ENCODE measurements at regions not wholly inside any gene's neighbourhood (a gene's known extent, or its start where the extent isn't known, plus 50 kb on each side); places are given as distances from the start of the nearest gene placed in this dataset.
"Not testable (repeated sequence)": the region's sequence is repeated elsewhere in the genome, so short reads cannot be mapped to it uniquely, and the experiment has no call there.

DNA sequence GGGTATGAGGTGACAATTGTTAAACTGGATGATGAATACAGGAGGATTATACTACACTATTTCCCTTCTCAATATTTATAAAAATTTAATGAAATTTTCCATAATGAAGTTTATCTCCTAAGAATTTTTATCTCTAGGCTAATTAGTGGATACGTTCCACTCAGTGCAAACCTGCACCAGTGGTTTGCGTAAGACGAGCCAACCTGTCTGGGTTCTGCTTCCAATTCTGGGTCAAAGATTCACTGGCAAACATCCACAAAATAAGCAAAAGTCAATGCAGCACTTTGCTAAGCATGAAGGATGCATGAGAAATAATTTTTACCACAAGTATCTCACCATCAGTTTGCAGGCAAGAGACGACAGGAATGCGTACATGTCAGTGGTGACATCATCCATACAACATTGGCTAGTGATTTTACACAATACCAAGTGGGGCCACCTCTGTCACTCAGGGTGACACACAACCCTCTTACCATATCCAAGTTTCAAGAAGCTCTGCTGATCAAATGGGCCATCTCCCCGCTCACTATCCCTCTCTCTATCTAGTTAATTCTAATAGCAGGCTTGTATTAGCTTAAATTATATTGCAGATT, 51.7 kb downstream of the FAM50B start:
- in situ Hi-C loops (cut with MboI; ENCODE audit: low sequenced_read_pairs), result no loop called here

- in situ Hi-C loops (cut with MboI; ENCODE audit: low sequenced_read_pairs), result no loop called here
These were observed 53.9 kb downstream of the FAM50B start for GRCh38 chr6:3902871-3903648.

DNA sequence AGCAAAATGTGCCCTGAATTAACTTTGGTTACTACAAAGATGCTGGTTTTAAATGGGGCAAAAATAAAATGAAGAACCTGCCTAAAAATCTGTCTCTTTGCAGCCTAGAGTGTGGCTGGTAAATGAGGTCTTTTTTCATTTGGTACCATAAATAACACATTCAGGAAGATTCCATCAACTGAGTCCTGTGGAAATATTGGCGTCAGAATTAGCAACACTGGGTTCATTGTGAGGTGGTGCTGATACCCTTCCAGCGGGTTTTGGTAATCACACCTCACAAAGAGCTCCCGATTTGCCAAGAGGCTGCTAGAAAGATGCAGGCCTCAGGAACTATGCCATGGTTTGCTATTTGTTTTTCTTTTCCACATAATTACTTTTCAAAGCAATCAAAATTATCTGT, 55.3 kb downstream of the FAM50B start:
- in situ Hi-C loops (cut with MboI; ENCODE audit: low sequenced_read_pairs), result no loop called here

DNA sequence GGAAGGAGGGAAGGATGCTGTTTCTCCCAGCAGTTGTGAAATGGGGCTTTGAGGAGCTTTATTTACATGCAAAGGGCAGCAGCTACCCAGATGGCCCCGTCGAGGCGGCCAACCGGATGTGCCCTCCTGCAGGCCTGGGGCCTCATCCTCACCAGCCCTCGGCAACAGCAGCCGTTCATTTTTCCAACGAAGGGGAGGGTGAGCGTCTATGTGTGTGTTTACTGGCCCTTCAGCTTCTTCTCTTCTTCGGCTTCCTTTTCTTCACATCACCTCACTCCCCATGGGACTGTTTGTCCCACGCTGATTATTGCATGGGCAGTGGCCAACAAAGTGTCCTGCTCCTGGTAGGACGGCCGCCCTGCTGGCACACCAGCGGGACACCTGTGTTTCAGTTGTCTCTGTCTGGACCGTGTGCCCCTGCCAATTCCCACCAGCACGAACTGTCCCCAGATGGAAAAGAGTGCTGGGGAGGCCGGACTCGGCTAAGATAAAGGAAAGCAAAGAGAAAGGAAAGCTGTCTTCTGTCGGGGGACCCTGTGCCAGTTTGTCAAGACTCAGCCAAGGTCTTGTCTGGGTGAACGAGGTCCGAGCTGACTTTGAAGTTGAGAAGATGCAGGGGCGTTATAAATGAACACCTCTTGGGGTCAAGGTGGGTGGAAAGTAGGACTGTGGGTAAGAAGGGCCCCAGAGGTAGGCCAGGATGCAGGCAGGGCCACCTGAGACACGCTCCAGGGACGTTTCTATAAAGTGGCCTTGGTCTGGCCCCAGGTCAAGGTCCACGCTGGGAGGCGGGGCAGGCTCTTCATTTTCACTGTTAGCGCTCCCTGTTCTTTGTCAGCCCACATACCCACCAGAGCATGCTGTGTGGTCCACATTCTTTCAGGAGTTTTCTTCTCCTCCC, 57.0 kb downstream of the FAM50B start:
- in situ Hi-C loops (cut with MboI; ENCODE audit: low sequenced_read_pairs), result no loop called here

- in situ Hi-C loops (cut with MboI; ENCODE audit: low sequenced_read_pairs), result no loop called here
These were observed 57.6 kb downstream of the FAM50B start for GRCh38 chr6:3906846-3907151.

DNA sequence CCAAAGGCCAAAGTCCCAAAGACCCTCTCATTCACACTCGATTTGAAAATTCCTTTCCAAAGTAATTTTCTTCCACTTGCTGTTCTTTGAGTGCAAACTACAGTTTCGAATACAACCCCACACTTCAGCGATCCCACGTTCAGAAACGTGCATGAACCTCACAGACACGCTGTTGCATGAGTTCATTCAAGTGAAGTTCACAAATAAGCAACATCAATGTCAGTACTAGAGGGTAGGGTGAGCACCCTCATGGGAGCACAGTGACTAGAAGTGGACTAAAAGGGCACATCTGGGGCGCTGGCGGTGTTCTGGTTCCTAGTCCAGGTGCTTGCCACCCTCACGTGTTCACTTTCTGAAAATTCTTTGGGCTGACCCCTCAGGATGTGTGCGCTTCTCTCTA, 59.0 kb downstream of the FAM50B start:
- in situ Hi-C loops (cut with MboI; ENCODE audit: low sequenced_read_pairs), result no loop called here

- in situ Hi-C loops (cut with MboI; ENCODE audit: low sequenced_read_pairs), result no loop called here
These were observed 59.8 kb downstream of the FAM50B start for GRCh38 chr6:3908961-3909360.

GRCh38 chr6:3910106-3910663, 61.0 kb downstream of the FAM50B start:
- in situ Hi-C loops (cut with MboI; ENCODE audit: low sequenced_read_pairs), result no loop called here

- in situ Hi-C loops (cut with MboI; ENCODE audit: low sequenced_read_pairs), result no loop called here
These were observed 62.0 kb downstream of the FAM50B start for GRCh38 chr6:3911130-3911529.

GRCh38 chr6:3911614-3912336, 62.6 kb downstream of the FAM50B start:
- in situ Hi-C loops (cut with MboI; ENCODE audit: low sequenced_read_pairs), result no loop called here

DNA sequence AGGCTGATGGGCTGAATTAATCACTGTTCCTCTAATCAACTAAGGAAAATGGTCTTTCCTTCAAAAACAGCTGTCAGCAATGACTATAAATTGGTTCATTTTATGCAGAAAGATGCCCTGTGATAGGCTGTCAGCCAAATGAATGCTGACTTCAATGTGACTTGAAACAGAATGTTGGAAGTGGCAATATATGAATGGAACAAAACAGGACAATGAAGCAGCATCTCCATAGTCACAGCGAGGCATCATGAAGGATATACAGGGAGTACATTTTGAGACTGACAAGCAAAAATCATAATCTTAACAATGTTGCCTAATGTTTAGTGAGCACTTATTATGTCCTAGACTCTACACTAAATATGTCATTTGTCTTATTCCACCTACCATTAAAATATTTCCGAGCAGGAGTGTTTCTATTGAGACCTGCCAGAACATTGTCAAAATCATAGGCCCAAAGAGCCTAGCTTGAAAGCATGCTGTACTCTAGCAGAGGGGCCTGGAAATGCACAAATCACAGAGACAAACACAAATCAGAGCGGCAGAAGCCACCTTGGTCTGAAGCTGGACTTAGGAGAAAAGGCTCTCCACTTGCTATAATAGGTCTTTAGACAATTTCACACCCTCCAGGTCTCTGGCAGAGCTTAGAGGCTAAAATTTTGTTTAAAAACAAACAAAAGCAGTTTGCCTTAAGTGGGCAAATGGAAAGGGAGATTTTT, 63.3 kb downstream of the FAM50B start:
- in situ Hi-C loops (cut with MboI; ENCODE audit: low sequenced_read_pairs), result no loop called here

DNA sequence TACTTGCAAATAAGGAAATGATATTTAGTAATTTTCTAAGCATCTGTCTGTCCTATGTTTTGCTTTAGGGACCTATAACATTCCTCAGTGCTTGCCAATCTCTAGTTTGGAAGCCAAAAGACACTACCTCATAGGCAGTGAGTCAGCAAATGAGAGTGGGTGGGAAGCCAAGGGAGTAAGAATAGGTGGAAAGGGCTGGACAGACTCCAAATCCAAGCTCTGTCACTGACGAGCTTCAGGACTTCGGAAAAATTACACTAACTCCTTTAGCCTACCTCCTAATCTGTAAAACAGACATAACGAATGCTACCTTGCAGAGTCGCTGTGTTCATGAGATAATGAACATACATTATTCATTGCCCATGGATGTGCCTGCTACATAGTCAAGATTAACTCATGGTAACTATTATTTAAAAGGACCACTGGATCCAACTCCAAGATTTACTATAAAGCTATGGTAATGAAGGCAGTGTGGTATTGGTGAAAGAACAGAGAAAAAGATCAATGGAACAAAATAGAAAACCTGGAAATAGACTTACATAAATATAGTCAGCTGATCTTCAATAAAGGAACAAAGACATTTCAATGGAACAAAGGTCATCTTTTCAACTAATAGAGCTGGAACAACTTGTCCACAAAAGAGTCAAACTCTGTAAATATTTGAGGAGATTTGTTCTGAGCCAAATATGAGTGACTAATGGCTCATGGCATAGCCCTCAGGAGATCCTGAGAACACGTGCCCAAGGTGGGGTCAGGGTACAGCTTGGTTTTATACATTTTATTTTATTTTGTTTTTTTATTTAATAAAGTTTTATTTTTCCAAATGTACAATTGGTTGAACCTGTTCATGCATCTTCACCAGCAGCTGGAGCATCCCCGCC, 64.1 kb downstream of the FAM50B start:
- in situ Hi-C loops (cut with MboI; ENCODE audit: low sequenced_read_pairs), result no loop called here

DNA sequence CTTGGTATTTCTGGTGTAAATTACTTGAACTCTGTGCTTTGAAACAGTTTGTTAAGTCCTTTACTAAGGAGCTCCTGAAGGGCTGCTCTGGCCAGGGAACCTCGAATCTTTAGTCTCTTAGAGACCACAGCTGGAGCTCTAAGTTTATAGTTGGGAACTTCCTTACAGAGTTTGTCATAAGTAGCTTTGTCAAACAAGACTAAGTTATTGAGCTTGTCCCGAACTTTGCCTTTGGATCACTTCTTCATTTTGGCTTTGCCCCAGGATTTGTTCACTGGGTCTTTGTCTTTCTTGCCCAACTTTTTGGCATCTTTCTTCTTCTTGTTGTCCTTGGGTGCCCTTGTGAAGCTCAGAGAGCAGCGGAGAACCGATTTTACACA, 64.8 kb downstream of the FAM50B start:
- in situ Hi-C loops (cut with MboI; ENCODE audit: low sequenced_read_pairs), result no loop called here

DNA sequence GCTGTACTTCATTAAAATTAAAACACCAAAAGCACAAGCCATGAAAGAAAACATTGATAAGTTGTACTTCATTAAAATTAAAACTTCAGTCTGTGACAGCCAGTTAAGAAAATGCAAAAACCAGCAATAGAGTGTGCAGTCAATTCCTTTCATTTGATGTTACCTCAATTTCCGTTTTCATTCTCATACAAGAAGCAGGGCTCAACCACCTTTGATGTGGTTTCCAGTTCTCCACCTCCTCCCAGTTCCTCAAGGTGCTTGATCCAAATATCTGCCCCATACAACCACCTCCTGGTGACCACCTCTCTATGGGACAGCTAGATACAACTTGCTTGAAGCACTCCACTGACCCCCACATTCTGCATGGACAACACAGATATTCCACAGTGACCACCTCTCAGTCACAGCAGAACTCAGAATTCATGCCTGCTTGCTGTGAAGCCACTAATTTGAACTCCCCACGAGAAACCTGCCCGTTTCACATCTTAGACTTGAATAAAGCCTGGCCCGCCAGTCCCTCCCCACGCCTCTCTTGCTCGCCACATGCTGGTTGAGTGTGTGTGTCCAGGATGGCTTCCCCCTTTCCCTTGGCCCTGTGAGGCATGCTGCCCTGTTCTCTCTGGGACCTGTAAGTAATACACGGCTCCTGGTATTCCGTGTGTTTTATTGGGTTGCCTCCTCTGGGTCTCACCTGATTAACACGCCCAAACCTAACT, 66.1 kb downstream of the FAM50B start:
- in situ Hi-C loops (cut with MboI; ENCODE audit: low sequenced_read_pairs), result no loop called here

DNA sequence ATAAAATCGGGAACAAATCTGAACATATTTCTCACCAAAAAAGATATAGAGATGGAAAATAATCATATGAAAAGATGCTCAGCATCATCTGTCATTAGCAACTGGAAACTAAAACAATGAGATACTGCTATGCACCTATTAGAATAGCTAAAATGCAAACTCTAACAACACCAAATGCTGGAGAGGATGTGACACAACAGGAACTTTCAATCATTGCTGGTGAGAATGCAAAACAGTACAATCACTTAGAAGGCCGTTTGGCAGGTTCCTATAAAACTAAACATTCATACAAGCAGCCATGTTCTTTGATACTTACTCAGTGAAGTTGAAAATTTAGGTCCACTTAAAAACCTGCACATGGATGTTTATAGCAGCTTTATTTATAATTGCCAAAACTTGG, 67.0 kb downstream of the FAM50B start:
- in situ Hi-C loops (cut with MboI; ENCODE audit: low sequenced_read_pairs), result no loop called here

DNA sequence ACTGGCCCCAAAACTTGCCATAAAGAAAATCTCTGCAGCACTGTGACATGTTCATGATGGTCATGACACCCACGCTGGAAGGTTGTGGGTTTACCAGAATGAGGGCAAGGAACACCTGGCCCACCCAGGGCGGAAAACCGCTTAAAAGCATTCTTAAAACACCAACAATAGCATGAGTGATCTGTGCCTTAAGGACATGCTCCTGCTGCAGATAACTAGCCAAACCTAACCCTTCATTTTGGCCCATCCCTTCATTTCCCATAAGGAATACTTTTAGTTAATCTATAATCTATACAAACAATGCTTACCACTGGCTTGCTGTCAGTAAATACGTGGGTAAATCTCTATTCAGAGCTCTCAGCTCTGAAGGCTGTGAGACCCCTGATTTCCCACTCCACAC, 67.6 kb downstream of the FAM50B start:
- in situ Hi-C loops (cut with MboI; ENCODE audit: low sequenced_read_pairs), result not testable (repeated sequence)

- in situ Hi-C loops (cut with MboI; ENCODE audit: low sequenced_read_pairs), result no loop called here
These were observed 69.3 kb downstream of the FAM50B start for GRCh38 chr6:3918469-3918868.

- in situ Hi-C loops (cut with MboI; ENCODE audit: low sequenced_read_pairs), result no loop called here
These were observed 70.0 kb downstream of the FAM50B start for GRCh38 chr6:3919130-3919628.

GRCh38 chr6:3919849-3920248, 70.7 kb downstream of the FAM50B start:
- in situ Hi-C loops (cut with MboI; ENCODE audit: low sequenced_read_pairs), result no loop called here

All from HL-60/S4 treated with retinoic acid at 250 ng/mL for 4 days and 3 days (cell line).